ENCODE measurements at regions not wholly inside any gene's neighbourhood (a gene's known extent, or its start where the extent isn't known, plus 50 kb on each side); places are given as distances from the start of the nearest gene placed in this dataset.

DNA sequence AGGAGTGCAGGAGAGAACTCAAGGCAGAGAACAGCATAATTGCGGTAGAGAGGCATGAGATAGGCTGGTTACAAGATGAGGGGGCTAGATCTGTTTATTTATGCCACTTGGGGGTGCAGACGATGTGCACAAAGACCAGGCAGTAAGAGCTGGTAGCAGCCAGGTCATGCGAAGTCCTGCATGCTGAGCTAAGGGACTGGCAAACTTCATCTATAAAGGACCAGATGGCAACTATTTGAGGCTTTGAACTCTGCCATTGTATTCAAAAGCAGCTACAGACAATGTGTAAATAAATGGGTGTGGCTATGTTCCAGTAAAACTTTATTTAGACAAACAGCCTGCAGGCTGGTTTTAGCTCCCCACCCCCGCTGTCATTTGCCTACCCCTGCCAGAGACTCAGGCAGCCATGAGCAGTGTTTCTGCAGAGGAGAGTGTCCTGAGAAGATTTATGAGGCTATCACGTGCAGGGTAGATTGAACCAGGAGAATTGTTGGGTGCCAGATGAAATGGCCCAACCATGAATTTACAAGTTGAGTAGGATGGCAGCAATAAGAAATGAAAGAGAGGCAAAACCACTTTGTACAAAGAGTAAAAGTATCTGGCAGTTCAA, 253.4 kb upstream of the MOCS1 start:
- DNase-seq = no peak
- Histone ChIP-seq H3K36me3 (ENCODE audit: low read depth) (no peaks in the 10 kb centered on the region), H3K9me3 (ENCODE audit: insufficient read depth, low read depth) (peaks cover 4% of the 10 kb centered on the region; the same call in 1 of the 2 replicates), H4K20me1 (ENCODE audit: insufficient read depth) (no peaks in the 10 kb centered on the region), H3K4me2 (no peak overlapping the region), H3K4me1 (replicated peaks; ENCODE audit: insufficient read depth) (no peaks in the 10 kb centered on the region), H3K27me3 (ENCODE audit: insufficient read depth, low read depth) (no peaks in the 10 kb centered on the region), H3K27ac (no peak overlapping the region), H2AFZ (no peak overlapping the region), H3K4me3 (no peak overlapping the region), H3K79me2 (ENCODE audit: low read depth) (no peaks in the 10 kb centered on the region), H3K9me2 (ENCODE audit: insufficient read depth) (no peaks in the 10 kb centered on the region), H3F3A (ENCODE audit: insufficient read depth, low read depth) (no peaks in the 10 kb centered on the region)
- ChIA-PET CTCF (no interaction called here), POLR2A (ENCODE audit: unreplicated experiment) (no interaction called here)
- no TSS peak for BruUV-seq (replicated peaks)
- intact Hi-C loops (cut with micrococcal nuclease; ENCODE audit: unreplicated experiment) = no loop called here
- TF ChIP-seq, protein P1, sequence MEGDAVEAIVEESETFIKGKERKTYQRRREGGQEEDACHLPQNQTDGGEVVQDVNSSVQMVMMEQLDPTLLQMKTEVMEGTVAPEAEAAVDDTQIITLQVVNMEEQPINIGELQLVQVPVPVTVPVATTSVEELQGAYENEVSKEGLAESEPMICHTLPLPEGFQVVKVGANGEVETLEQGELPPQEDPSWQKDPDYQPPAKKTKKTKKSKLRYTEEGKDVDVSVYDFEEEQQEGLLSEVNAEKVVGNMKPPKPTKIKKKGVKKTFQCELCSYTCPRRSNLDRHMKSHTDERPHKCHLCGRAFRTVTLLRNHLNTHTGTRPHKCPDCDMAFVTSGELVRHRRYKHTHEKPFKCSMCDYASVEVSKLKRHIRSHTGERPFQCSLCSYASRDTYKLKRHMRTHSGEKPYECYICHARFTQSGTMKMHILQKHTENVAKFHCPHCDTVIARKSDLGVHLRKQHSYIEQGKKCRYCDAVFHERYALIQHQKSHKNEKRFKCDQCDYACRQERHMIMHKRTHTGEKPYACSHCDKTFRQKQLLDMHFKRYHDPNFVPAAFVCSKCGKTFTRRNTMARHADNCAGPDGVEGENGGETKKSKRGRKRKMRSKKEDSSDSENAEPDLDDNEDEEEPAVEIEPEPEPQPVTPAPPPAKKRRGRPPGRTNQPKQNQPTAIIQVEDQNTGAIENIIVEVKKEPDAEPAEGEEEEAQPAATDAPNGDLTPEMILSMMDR (conservative IDR thresholded peaks at IDR 0.05) = no peak
- TF ChIP-seq EZH2 (IDR thresholded peaks at IDR 0.05; ENCODE audit: low read depth) = no peak

DNA sequence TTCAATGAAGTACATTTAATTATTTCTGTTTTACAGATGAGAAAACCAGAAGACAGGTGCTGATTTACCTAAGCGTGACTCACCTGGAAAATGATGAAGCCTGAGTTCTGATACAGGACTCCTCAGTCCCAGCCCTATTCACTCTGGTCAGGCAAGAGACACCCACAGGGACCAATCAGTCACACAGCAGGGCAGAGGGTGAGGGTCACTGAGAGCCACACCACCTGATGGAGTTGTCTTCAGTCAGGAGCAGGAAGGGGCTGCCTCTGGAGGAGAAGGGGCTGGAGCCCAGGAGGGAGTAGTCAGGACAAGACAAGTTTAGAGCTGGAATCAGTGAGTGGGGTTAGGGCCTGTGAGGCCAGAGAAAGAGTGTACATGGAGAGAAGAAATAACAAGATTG, 251.2 kb upstream of the MOCS1 start:
- Histone ChIP-seq H3K4me1 (replicated peaks; ENCODE audit: insufficient read depth) (no peaks in the 10 kb centered on the region), H4K20me1 (ENCODE audit: insufficient read depth) (no peaks in the 10 kb centered on the region), H3F3A (ENCODE audit: insufficient read depth, low read depth) (no peaks in the 10 kb centered on the region), H3K27ac (no peak overlapping the region), H3K9me2 (ENCODE audit: insufficient read depth) (no peaks in the 10 kb centered on the region), H2AFZ (no peak overlapping the region), H3K27me3 (ENCODE audit: insufficient read depth, low read depth) (no peaks in the 10 kb centered on the region), H3K4me2 (no peak overlapping the region), H3K36me3 (ENCODE audit: low read depth) (no peaks in the 10 kb centered on the region), H3K4me3 (no peak overlapping the region), H3K9me3 (ENCODE audit: insufficient read depth, low read depth) (peaks cover 4% of the 10 kb centered on the region; the same call in 1 of the 2 replicates), H3K79me2 (ENCODE audit: low read depth) (no peaks in the 10 kb centered on the region)
- TF ChIP-seq EZH2 (IDR thresholded peaks at IDR 0.05; ENCODE audit: low read depth) = no peak
- TF ChIP-seq, protein P1 (conservative IDR thresholded peaks at IDR 0.05) = no peak
- DNase-seq = no peak
- ChIA-PET CTCF (no interaction called here), POLR2A (ENCODE audit: unreplicated experiment) (no interaction called here)
- no TSS peak for BruUV-seq (replicated peaks)
- intact Hi-C loops (cut with micrococcal nuclease; ENCODE audit: unreplicated experiment) = no loop called here

DNA sequence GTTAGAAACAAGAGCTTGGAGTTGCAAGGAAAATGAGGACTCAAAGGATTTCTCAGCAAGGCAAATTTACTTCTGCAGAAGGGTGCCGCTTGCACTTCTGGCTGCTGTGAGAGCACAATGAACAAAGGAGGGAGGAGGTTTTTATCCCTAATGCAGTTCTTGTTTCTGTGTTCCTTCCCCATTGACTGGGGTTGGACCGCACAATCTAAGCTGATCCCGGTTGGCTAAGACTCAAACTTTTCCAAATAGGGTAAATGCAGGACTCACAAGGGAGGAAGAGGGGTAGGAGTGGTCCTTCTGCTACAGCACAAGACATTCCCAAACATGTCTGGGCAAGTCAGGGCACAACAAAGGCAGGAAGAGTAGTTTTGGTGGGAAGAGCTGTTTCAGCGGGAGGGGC, 249.6 kb upstream of the MOCS1 start:
- Histone ChIP-seq H3F3A (ENCODE audit: insufficient read depth, low read depth) (no peaks in the 10 kb centered on the region), H3K4me1 (replicated peaks; ENCODE audit: insufficient read depth) (no peaks in the 10 kb centered on the region), H3K27ac (no peak overlapping the region), H4K20me1 (ENCODE audit: insufficient read depth) (no peaks in the 10 kb centered on the region), H3K9me2 (ENCODE audit: insufficient read depth) (no peaks in the 10 kb centered on the region), H3K79me2 (ENCODE audit: low read depth) (no peaks in the 10 kb centered on the region), H3K4me2 (no peak overlapping the region), H3K4me3 (no peak overlapping the region), H2AFZ (no peak overlapping the region), H3K27me3 (ENCODE audit: insufficient read depth, low read depth) (no peaks in the 10 kb centered on the region), H3K9me3 (ENCODE audit: insufficient read depth, low read depth) (peaks cover 4% of the 10 kb centered on the region; the same call in 1 of the 2 replicates), H3K36me3 (ENCODE audit: low read depth) (no peaks in the 10 kb centered on the region)
- DNase-seq = no peak
- POLR2A ChIA-PET (ENCODE audit: unreplicated experiment) = no interaction called here
- BruUV-seq (replicated peaks) = no TSS peak
- TF ChIP-seq, protein P1 (conservative IDR thresholded peaks at IDR 0.05) = no peak
- intact Hi-C loops (cut with micrococcal nuclease; ENCODE audit: unreplicated experiment) = loop anchor here (2.0 kb wide), 1 partner anchor 29 kb away; no protein-coding TSS in a partner anchor
- CTCF ChIA-PET = no interaction called here
